IMR-90 (cell line): ENCODE measurements at regions not wholly inside any gene's neighbourhood (a gene's known extent, or its start where the extent isn't known, plus 50 kb on each side); places are given as distances from the start of the nearest gene placed in this dataset.

Experiments
- ATAC-seq: fragments of 200-7000 bp; cut with Tn5 transposase; 2 replicates; pipeline ENCODE4 v1.9.1; 2020; ENCODE audit warnings: low read depth, mild to moderate bottlenecking, moderate library complexity
- BruUV-seq: library from RNA; stranded (reverse); fragments of 400-500 nt; replicated peaks from 2 replicates; lab custom pipeline; 2021; lab: Mats Ljungman, UMichigan
- CTCF ChIA-PET: fragments of 300-600 bp; formaldehyde crosslinking; extraction: SDS; loops from one replicate; lab custom pipeline; 2021; ENCODE audit warnings: antibody characterized with exemption; lab: Yijun Ruan, JAX
- POLR2A ChIA-PET: fragments of 300-600 bp; sonication (Branson Sonifier 250); formaldehyde crosslinking; loops from one replicate; lab custom pipeline; 2022; ENCODE audit warnings: antibody characterized with exemption; ENCODE audit not compliant: unreplicated experiment; lab: Charles Lee
- DNase-seq: peaks from one replicate; pipeline ENCODE4 v3.0.0; 2013
- H2AFZ ChIP-seq: replicated peaks from 2 replicates; pipeline ENCODE3; 2013; ENCODE audit warnings: low read length, mild to moderate bottlenecking; ENCODE audit not compliant: poor library complexity
- H2AK5ac ChIP-seq: 2 replicates; pipeline ENCODE4 v1.6.1; 2013; ENCODE audit warnings: low read depth, low read length, inconsistent platforms
- H2AK9ac ChIP-seq: replicated peaks from 2 replicates; pipeline ENCODE3; 2013; ENCODE audit warnings: mild to moderate bottlenecking, low read depth, low read length, moderate library complexity; ENCODE audit not compliant: poor library complexity
- H2BK120ac ChIP-seq: 2 replicates; pipeline ENCODE4 v1.6.1; 2013; ENCODE audit warnings: low read depth, low read length, inconsistent platforms
- H2BK15ac ChIP-seq: 3 replicates; pipeline ENCODE4 v1.6.1; 2013; ENCODE audit warnings: low read depth, low read length, inconsistent platforms
- H2BK20ac ChIP-seq: 2 replicates; pipeline ENCODE4 v1.6.1; 2013; ENCODE audit warnings: low read depth, mild to moderate bottlenecking, inconsistent platforms, low read length, moderate library complexity
- H2BK5ac ChIP-seq: 2 replicates; pipeline ENCODE4 v1.6.1; 2013; ENCODE audit warnings: mild to moderate bottlenecking, low read depth, low read length, inconsistent platforms; ENCODE audit not compliant: poor library complexity, severe bottlenecking
- H3K14ac ChIP-seq: replicated peaks from 2 replicates; pipeline ENCODE4 v1.6.1; 2013; ENCODE audit warnings: low read depth, low read length, inconsistent platforms
- H3K18ac ChIP-seq: 2 replicates; pipeline ENCODE4 v1.6.1; 2013; ENCODE audit warnings: low read depth, low read length, control low read depth
- H3K23ac ChIP-seq: 2 replicates; pipeline ENCODE4 v1.6.1; 2013; ENCODE audit warnings: low read depth, low read length, inconsistent platforms
- H3K27ac ChIP-seq: 2 replicates; pipeline ENCODE4 v1.5.1; 2013; ENCODE audit warnings: mild to moderate bottlenecking, control low read depth, low read length; ENCODE audit not compliant: insufficient read depth
- H3K27me3 ChIP-seq: 2 replicates; pipeline ENCODE4 v1.6.1; 2013; ENCODE audit warnings: low read length; ENCODE audit not compliant: control insufficient read depth, insufficient read depth
- H3K36me3 ChIP-seq: 2 replicates; pipeline ENCODE4 v1.6.1; 2013; ENCODE audit warnings: low read length, mixed read lengths; ENCODE audit not compliant: control insufficient read depth, insufficient read depth
- H3K4ac ChIP-seq: 2 replicates; pipeline ENCODE4 v1.6.1; 2013; ENCODE audit warnings: low read depth, low read length, inconsistent platforms
- H3K4me1 ChIP-seq: 2 replicates; pipeline ENCODE4 v1.6.1; 2013; ENCODE audit warnings: low read length, mixed read lengths; ENCODE audit not compliant: control insufficient read depth, insufficient read depth
- H3K4me2 ChIP-seq: 2 replicates; pipeline ENCODE4 v1.6.1; 2013; ENCODE audit warnings: low read depth, mild to moderate bottlenecking, control low read depth, low read length, moderate library complexity
- H3K4me3 ChIP-seq: 2 replicates; pipeline ENCODE4 v1.5.1; 2013; ENCODE audit warnings: low read depth, mild to moderate bottlenecking, control low read depth, low read length, moderate library complexity; ENCODE audit not compliant: insufficient read depth
- H3K56ac ChIP-seq: 2 replicates; pipeline ENCODE4 v1.6.1; 2013; ENCODE audit warnings: low read length, inconsistent platforms; ENCODE audit not compliant: insufficient read depth; ENCODE audit errors: extremely low read depth
- H3K79me1 ChIP-seq, 2 experiments: 2 replicates each; pipeline ENCODE4 v1.6.1; 2013; ENCODE audit warnings: low read length in 2 of 2, inconsistent platforms in 1 of 2, low read depth in 1 of 2
- H3K9ac ChIP-seq: 2 replicates; pipeline ENCODE4 v1.6.1; 2013; ENCODE audit warnings: low read depth, low read length, control low read depth
- H3K9me1 ChIP-seq: 2 replicates; pipeline ENCODE4 v1.6.1; 2013; ENCODE audit warnings: low read length, inconsistent platforms; ENCODE audit not compliant: insufficient read depth
- H3K9me3 ChIP-seq: 2 replicates; pipeline ENCODE4 v1.6.1; 2013; ENCODE audit warnings: low read length; ENCODE audit not compliant: control insufficient read depth, insufficient read depth
- H4K20me1 ChIP-seq: 2 replicates; pipeline ENCODE4 v1.6.1; 2013; ENCODE audit warnings: low read length, inconsistent platforms; ENCODE audit not compliant: insufficient read depth
- H4K5ac ChIP-seq: 2 replicates; pipeline ENCODE4 v1.6.1; 2013; ENCODE audit warnings: mild to moderate bottlenecking, low read depth, low read length, control low read depth
- H4K8ac ChIP-seq, 2 experiments: 2 replicates each; pipeline ENCODE4 v1.6.1; 2013; ENCODE audit warnings: low read depth in 2 of 2, low read length in 2 of 2, control low read depth in 1 of 2, inconsistent platforms in 1 of 2
- H4K91ac ChIP-seq: 2 replicates; pipeline ENCODE4 v1.6.1; 2013; ENCODE audit warnings: low read depth, low read length, inconsistent platforms; ENCODE audit not compliant: insufficient read depth
- MXI1 ChIP-seq: IDR thresholded peaks from 2 replicates; pipeline ENCODE4 v1.6.1; 2012; ENCODE audit warnings: low read depth, mild to moderate bottlenecking, low read length, moderate library complexity, borderline replicate concordance
- RFX5 ChIP-seq: IDR thresholded peaks from 2 replicates; pipeline ENCODE4 v1.8.0; 2012; ENCODE audit warnings: low read depth, mild to moderate bottlenecking, low read length, moderate library complexity
- SMC3 ChIP-seq: fragments of 150-350 bp; IDR thresholded peaks from 2 replicates; pipeline ENCODE4 v1.6.1; 2016; ENCODE audit warnings: low read depth, mild to moderate bottlenecking, antibody characterized with exemption, low read length, moderate library complexity
- WGBS, 2 experiments: methylation state at CpG; one replicate each; pipeline versions ENCODE4 v1.1.5 to v1.1.7; 2013; ENCODE audit warnings: missing lambda C conversion rate in 2 of 2; ENCODE audit not compliant: insufficient read length in 1 of 2; ENCODE audit errors: extremely low coverage in 2 of 2; 5-methylcytosine and 5-hydroxymethylcytosine counted together
- dilution Hi-C: fragments of 300-500 bp; cut with HindIII; formaldehyde crosslinking; loops from one replicate; pipeline ENCODE4 v1.14.3; 2018; ENCODE audit warnings: low sequenced_read_pairs; ENCODE audit not compliant: unreplicated experiment
- in situ Hi-C: fragments of 300-500 bp; cut with MboI; formaldehyde crosslinking; loops from 3 replicates; pipeline ENCODE4 v1.14.3; 2019; ENCODE audit warnings: low sequenced_read_pairs, inconsistent platforms, mixed read lengths
- intact Hi-C: fragments of 100-400 bp; cut with micrococcal nuclease; formaldehyde crosslinking; loops from 2 replicates; pipeline ENCODE4 v1.10.0; 2022
- TF ChIP-seq, protein P1 (sequence below): fragments of 150-350 bp; IDR thresholded peaks from 2 replicates; pipeline ENCODE4 v1.6.1; 2017; ENCODE audit warnings: mild to moderate bottlenecking, antibody characterized with exemption, low read length, low read depth

DNA sequence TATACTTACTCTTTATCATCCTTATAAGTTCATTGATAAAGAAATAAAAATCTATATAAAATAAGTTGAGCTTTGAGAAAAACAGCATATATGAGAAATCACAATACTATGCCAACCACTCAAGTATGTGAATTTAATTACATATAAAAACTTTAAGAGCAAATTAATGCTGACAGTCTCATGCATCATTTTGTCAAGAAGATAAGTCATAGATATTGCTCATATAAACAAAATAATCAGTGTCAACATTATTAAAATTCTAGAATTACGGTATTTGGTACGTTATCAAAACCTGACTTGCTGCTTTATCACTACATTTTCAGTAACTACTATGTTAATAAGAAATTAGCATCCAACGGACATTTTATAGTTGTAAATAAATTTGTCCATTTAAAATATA, 111.2 kb downstream of the FBXO8 start:
- Histone ChIP-seq H3K4me1 (no peaks in the 10 kb centered on the region), H2BK5ac (no peak overlapping the region), H3K18ac (no peak overlapping the region), H3K4me3 (no peak overlapping the region), H3K79me1 (no peaks in the 10 kb centered on the region), H3K23ac (no peak overlapping the region), H2AK5ac (no peak overlapping the region), H2AFZ (no peak overlapping the region), H3K27ac (no peak overlapping the region), H4K8ac (no peak overlapping the region), H2AK9ac (no peak overlapping the region), H3K56ac (no peak overlapping the region), H3K36me3 (no peaks in the 10 kb centered on the region), H2BK15ac (no peak overlapping the region), H2BK120ac (no peak overlapping the region), H3K9ac (no peak overlapping the region), H4K5ac (no peak overlapping the region), H3K9me1 (no peaks in the 10 kb centered on the region), H4K91ac (no peak overlapping the region), H4K20me1 (no peaks in the 10 kb centered on the region), H3K4me2 (no peak overlapping the region), H3K14ac (no peak overlapping the region), H3K4ac (no peak overlapping the region), H3K27me3 (no peaks in the 10 kb centered on the region), H2BK20ac (no peak overlapping the region), H3K9me3 (no peaks in the 10 kb centered on the region)
- POLR2A ChIA-PET = no interaction called here
- no CpG with 5 or more reads among the region's 3 CpGs for WGBS, 2 experiments
- dilution Hi-C loops = no loop called here
- DNase-seq = no peak
- CTCF ChIA-PET = interaction anchor here (0.6 kb wide), 1 partner anchor 574 kb away, joined by 3 read pairs; no protein-coding TSS in a partner anchor
- TF ChIP-seq RFX5 = no peak
- TF ChIP-seq, protein P1, sequence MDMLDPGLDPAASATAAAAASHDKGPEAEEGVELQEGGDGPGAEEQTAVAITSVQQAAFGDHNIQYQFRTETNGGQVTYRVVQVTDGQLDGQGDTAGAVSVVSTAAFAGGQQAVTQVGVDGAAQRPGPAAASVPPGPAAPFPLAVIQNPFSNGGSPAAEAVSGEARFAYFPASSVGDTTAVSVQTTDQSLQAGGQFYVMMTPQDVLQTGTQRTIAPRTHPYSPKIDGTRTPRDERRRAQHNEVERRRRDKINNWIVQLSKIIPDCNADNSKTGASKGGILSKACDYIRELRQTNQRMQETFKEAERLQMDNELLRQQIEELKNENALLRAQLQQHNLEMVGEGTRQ = no peak
- no peak for TF ChIP-seq MXI1
- TF ChIP-seq SMC3 = no peak
- no peak for ATAC-seq
- intact Hi-C loops = no loop called here
- BruUV-seq = no TSS peak
- in situ Hi-C loops = no loop called here
